GM23338 (cell line): ENCODE measurements at regions not wholly inside any gene's neighbourhood (a gene's known extent, or its start where the extent isn't known, plus 50 kb on each side); places are given as distances from the start of the nearest gene placed in this dataset.

Source experiments
- ATAC-seq: fragments of 200-7000 bp; cut with Tn5 transposase; 3 replicates; pipeline ENCODE4 v1.9.1; 2020
- DNase-seq: peaks from one replicate; pipeline ENCODE4 v3.0.0-alpha.2; 2015; ENCODE audit warnings: low spot score
- H2AFZ ChIP-seq: fragments of 200-600 bp; sonication (generic); 2 replicates; pipeline ENCODE4 v1.8.0; 2016; ENCODE audit warnings: antibody characterized with exemption, mild to moderate bottlenecking, moderate library complexity
- H3F3A ChIP-seq: fragments of 200-600 bp; sonication (generic); replicated peaks from 2 replicates; pipeline ENCODE4 v1.8.0; 2017; ENCODE audit warnings: antibody characterized with exemption, mixed run types, low read depth
- H3K27ac ChIP-seq: fragments of 200-600 bp; sonication (generic); 2 replicates; pipeline ENCODE4 v1.6.1; 2016; ENCODE audit warnings: low read depth
- H3K27me3 ChIP-seq: fragments of 200-600 bp; sonication (generic); 2 replicates; pipeline ENCODE4 v1.8.0; 2016; ENCODE audit warnings: mild to moderate bottlenecking, mixed run types, moderate library complexity; ENCODE audit not compliant: insufficient read depth
- H3K36me3 ChIP-seq: fragments of 200-600 bp; sonication (generic); 2 replicates; pipeline ENCODE4 v1.8.0; 2016; ENCODE audit warnings: mild to moderate bottlenecking; ENCODE audit not compliant: insufficient read depth
- H3K4me1 ChIP-seq: fragments of 200-600 bp; sonication (generic); 2 replicates; pipeline ENCODE4 v1.8.0; 2016; ENCODE audit warnings: mild to moderate bottlenecking, moderate library complexity; ENCODE audit not compliant: insufficient read depth
- H3K4me2 ChIP-seq: fragments of 200-600 bp; sonication (generic); 2 replicates; pipeline ENCODE4 v1.7.1; 2017; ENCODE audit warnings: mixed run types
- H3K4me3 ChIP-seq: fragments of 200-600 bp; sonication (generic); 2 replicates; pipeline ENCODE4 v1.6.1; 2016; ENCODE audit warnings: mixed run types
- H3K79me2 ChIP-seq: fragments of 200-600 bp; sonication (generic); replicated peaks from 2 replicates; pipeline ENCODE4 v1.8.0; 2017; ENCODE audit warnings: mild to moderate bottlenecking; ENCODE audit not compliant: insufficient read depth
- H3K9me2 ChIP-seq: fragments of 200-600 bp; sonication (generic); 2 replicates; pipeline ENCODE4 v1.8.0; 2017; ENCODE audit not compliant: insufficient read depth
- H4K20me1 ChIP-seq: fragments of 200-600 bp; sonication (generic); replicated peaks from 2 replicates; pipeline ENCODE4 v1.8.0; 2017; ENCODE audit warnings: mild to moderate bottlenecking; ENCODE audit not compliant: insufficient read depth
- H3K27ac Mint-ChIP-seq: 2 replicates; pipeline ENCODE4 v1.8.0; 2020; ENCODE audit warnings: inconsistent platforms, mild to moderate bottlenecking, moderate library complexity, mixed read lengths
- H3K27me3 Mint-ChIP-seq: 3 replicates; pipeline ENCODE4 v1.8.0; 2022; ENCODE audit warnings: low read depth, mild to moderate bottlenecking, moderate library complexity, mixed read lengths, inconsistent platforms; ENCODE audit not compliant: insufficient read depth, poor library complexity
- H3K36me3 Mint-ChIP-seq: 3 replicates; pipeline ENCODE4 v1.8.0; 2021; ENCODE audit warnings: low read depth, mild to moderate bottlenecking, inconsistent platforms, moderate library complexity, mixed read lengths
- H3K4me1 Mint-ChIP-seq: 3 replicates; pipeline ENCODE4 v1.8.0; 2020; ENCODE audit warnings: mild to moderate bottlenecking, inconsistent platforms, mixed read lengths
- H3K4me3 Mint-ChIP-seq: 3 replicates; pipeline ENCODE4 v1.8.0; 2021; ENCODE audit warnings: moderate library complexity, mild to moderate bottlenecking, inconsistent platforms, mixed read lengths
- H3K9me3 Mint-ChIP-seq: 3 replicates; pipeline ENCODE4 v1.8.0; 2020; ENCODE audit warnings: moderate library complexity, mild to moderate bottlenecking, inconsistent platforms, mixed read lengths
- CREB1 ChIP-seq: fragments of 250-450 bp; sonication (Bioruptor Pico); IDR thresholded peaks from 2 replicates; pipeline ENCODE4 v1.5.0; 2020; ENCODE audit warnings: low read depth, mild to moderate bottlenecking, moderate library complexity
- EZH2 ChIP-seq: fragments of 200-600 bp; sonication (generic); IDR thresholded peaks from one replicate; pipeline ENCODE4 v1.8.0; 2017; ENCODE audit warnings: antibody characterized with exemption, mild to moderate bottlenecking, low read depth; ENCODE audit not compliant: unreplicated experiment
- EZH2phosphoT487 ChIP-seq: fragments of 200-600 bp; sonication (generic); IDR thresholded peaks from one replicate; pipeline ENCODE4 v1.8.1; 2018; ENCODE audit warnings: antibody characterized with exemption; ENCODE audit not compliant: unreplicated experiment
- JUNB ChIP-seq: IDR thresholded peaks from one replicate; pipeline ENCODE4 v1.6.1; 2016; ENCODE audit warnings: antibody characterized with exemption; ENCODE audit not compliant: unreplicated experiment
- NANOG ChIP-seq: IDR thresholded peaks from 2 replicates; pipeline ENCODE4 v1.6.1; 2016; ENCODE audit warnings: antibody characterized with exemption, borderline replicate concordance
- POLR2AphosphoS5 ChIP-seq: IDR thresholded peaks from 2 replicates; pipeline ENCODE4 v1.6.1; 2016; ENCODE audit warnings: antibody characterized with exemption, low read depth
- STAT1 ChIP-seq: IDR thresholded peaks from one replicate; pipeline ENCODE4 v1.6.1; 2016; ENCODE audit warnings: antibody characterized with exemption; ENCODE audit not compliant: unreplicated experiment
- ZNF114 ChIP-seq: fragments of 250-450 bp; sonication (Bioruptor Pico); IDR thresholded peaks from 2 replicates; pipeline ENCODE4 v1.5.0; 2020; ENCODE audit warnings: mild to moderate bottlenecking, moderate library complexity
- ZNF331 ChIP-seq: fragments of 250-450 bp; sonication (Bioruptor Pico); IDR thresholded peaks from 2 replicates; pipeline ENCODE4 v1.5.0; 2020; ENCODE audit warnings: low read depth, mild to moderate bottlenecking, moderate library complexity
- TF ChIP-seq, protein P1 (sequence below), 2 experiments: fragments of 200-600 bp in 1 of 2; sonication (generic) in 1 of 2; conservative IDR thresholded peaks; 2 replicates each; pipeline versions ENCODE4 v1.5.1 to v1.6.1; 2016 to 2017; ENCODE audit warnings: antibody characterized with exemption in 2 of 2, low read depth in 2 of 2, mild to moderate bottlenecking in 2 of 2, moderate library complexity in 1 of 2
- TF ChIP-seq, protein P2 (sequence below): IDR thresholded peaks from one replicate; pipeline ENCODE4 v1.6.1; 2018; ENCODE audit warnings: antibody characterized with exemption; ENCODE audit not compliant: unreplicated experiment
- TF ChIP-seq, protein P3 (sequence below): IDR thresholded peaks from 2 replicates; pipeline ENCODE4 v1.6.1; 2016; ENCODE audit warnings: antibody characterized with exemption

DNA sequence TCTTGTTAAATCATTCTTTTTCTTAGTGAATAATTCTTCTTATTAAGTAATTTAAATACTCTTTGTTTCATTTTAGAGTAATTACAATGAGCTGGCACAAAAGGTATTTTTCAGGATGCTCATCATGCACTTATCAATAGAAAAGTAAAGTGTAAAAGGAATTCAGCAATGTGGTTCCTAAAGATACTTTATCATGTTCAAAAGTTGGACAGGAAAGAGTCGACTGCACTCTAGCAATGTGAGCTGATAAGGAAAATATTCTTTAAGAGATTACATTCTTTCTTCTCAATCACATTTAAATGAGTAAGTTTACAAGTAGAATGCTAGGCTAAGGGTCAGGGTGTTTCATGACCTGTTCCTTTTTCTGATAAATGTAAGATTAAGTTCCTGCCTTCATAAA, 609.5 kb upstream of the FAM241A start (continued):
- TF ChIP-seq, protein P1, sequence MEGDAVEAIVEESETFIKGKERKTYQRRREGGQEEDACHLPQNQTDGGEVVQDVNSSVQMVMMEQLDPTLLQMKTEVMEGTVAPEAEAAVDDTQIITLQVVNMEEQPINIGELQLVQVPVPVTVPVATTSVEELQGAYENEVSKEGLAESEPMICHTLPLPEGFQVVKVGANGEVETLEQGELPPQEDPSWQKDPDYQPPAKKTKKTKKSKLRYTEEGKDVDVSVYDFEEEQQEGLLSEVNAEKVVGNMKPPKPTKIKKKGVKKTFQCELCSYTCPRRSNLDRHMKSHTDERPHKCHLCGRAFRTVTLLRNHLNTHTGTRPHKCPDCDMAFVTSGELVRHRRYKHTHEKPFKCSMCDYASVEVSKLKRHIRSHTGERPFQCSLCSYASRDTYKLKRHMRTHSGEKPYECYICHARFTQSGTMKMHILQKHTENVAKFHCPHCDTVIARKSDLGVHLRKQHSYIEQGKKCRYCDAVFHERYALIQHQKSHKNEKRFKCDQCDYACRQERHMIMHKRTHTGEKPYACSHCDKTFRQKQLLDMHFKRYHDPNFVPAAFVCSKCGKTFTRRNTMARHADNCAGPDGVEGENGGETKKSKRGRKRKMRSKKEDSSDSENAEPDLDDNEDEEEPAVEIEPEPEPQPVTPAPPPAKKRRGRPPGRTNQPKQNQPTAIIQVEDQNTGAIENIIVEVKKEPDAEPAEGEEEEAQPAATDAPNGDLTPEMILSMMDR (conservative IDR thresholded peaks at IDR 0.05; ENCODE audit: low read depth in 2 of 2): no peak
- TF ChIP-seq, protein P2, sequence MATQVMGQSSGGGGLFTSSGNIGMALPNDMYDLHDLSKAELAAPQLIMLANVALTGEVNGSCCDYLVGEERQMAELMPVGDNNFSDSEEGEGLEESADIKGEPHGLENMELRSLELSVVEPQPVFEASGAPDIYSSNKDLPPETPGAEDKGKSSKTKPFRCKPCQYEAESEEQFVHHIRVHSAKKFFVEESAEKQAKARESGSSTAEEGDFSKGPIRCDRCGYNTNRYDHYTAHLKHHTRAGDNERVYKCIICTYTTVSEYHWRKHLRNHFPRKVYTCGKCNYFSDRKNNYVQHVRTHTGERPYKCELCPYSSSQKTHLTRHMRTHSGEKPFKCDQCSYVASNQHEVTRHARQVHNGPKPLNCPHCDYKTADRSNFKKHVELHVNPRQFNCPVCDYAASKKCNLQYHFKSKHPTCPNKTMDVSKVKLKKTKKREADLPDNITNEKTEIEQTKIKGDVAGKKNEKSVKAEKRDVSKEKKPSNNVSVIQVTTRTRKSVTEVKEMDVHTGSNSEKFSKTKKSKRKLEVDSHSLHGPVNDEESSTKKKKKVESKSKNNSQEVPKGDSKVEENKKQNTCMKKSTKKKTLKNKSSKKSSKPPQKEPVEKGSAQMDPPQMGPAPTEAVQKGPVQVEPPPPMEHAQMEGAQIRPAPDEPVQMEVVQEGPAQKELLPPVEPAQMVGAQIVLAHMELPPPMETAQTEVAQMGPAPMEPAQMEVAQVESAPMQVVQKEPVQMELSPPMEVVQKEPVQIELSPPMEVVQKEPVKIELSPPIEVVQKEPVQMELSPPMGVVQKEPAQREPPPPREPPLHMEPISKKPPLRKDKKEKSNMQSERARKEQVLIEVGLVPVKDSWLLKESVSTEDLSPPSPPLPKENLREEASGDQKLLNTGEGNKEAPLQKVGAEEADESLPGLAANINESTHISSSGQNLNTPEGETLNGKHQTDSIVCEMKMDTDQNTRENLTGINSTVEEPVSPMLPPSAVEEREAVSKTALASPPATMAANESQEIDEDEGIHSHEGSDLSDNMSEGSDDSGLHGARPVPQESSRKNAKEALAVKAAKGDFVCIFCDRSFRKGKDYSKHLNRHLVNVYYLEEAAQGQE: no peak
- TF ChIP-seq EZH2 (no peak), EZH2phosphoT487 (no peak), ZNF331 (CRISPR knock-in tag) (no peak), CREB1 (no peak)
- TF ChIP-seq, protein P3, sequence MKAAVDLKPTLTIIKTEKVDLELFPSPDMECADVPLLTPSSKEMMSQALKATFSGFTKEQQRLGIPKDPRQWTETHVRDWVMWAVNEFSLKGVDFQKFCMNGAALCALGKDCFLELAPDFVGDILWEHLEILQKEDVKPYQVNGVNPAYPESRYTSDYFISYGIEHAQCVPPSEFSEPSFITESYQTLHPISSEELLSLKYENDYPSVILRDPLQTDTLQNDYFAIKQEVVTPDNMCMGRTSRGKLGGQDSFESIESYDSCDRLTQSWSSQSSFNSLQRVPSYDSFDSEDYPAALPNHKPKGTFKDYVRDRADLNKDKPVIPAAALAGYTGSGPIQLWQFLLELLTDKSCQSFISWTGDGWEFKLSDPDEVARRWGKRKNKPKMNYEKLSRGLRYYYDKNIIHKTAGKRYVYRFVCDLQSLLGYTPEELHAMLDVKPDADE: no peak

DNA sequence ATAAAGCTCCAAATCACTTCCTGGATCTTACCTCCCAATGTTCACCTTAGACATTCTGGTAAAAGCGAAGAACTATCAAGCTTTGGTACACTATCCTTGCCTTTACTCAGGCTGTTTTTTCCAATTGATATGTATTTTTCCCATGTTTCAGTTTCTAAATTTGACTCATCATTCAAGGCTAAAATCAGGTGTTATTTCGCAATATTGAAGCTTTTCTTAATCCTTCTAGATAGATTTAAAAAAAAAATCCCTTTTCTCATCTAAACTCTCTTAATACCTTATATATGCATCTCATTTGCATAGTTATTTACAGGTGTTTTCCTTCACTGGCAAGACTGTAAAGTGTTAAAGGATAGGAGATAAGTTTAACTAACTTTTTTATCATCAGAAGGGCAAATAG, 608.1 kb upstream of the FAM241A start:
- Mint-ChIP-seq H3K36me3 (no peaks in the 10 kb centered on the region), H3K9me3 (no peaks in the 10 kb centered on the region), H3K4me1 (peaks cover 6% of the 10 kb centered on the region; the same call in 2 of the 3 replicates), H3K4me3 (no peak overlapping the region), H3K27ac (no peak overlapping the region), H3K27me3 (peaks cover 2% of the 10 kb centered on the region)
- H2AFZ ChIP-seq: no peak overlapping the region
- no peak overlapping the region for H3K27ac ChIP-seq
- no peak overlapping the region for H3K4me2 ChIP-seq
- DNase-seq (no peak), ATAC-seq (no peak)
- no peaks in the 10 kb centered on the region for H3K36me3 ChIP-seq
- peaks cover 7% of the 10 kb centered on the region for H3K4me1 ChIP-seq
- H3K4me3 ChIP-seq: no peak overlapping the region
- H4K20me1 ChIP-seq: no peaks in the 10 kb centered on the region
- no peaks in the 10 kb centered on the region for H3K9me2 ChIP-seq
- H3F3A ChIP-seq: no peaks in the 10 kb centered on the region
- TF ChIP-seq NANOG: no peak
- TF ChIP-seq, protein P1 (conservative IDR thresholded peaks at IDR 0.05; ENCODE audit: low read depth in 2 of 2): no peak
- no peak for TF ChIP-seq EZH2phosphoT487
- TF ChIP-seq STAT1: no peak
- TF ChIP-seq JUNB: no peak
- TF ChIP-seq, protein P3: no peak
- no peak for TF ChIP-seq ZNF331 (CRISPR knock-in tag)
- TF ChIP-seq POLR2AphosphoS5: no peak
- no peak for TF ChIP-seq ZNF114 (CRISPR knock-in tag)
- no peak for TF ChIP-seq EZH2
- no peaks in the 10 kb centered on the region for H3K27me3 ChIP-seq
- no peaks in the 10 kb centered on the region for H3K79me2 ChIP-seq
